K562 (cell line): ENCODE measurements at regions not wholly inside any gene's neighbourhood (a gene's known extent, or its start where the extent isn't known, plus 50 kb on each side); places are given as distances from the start of the nearest gene placed in this dataset.
"Not testable (repeated sequence)": the region's sequence is repeated elsewhere in the genome, so short reads cannot be mapped to it uniquely, and the experiment has no call there.

ENCODE experiments used
- ATAC-seq: fragments of 200-7000 bp; cut with Tn5 transposase; 3 replicates; pipeline ENCODE4 v1.9.1; 2020; ENCODE audit warnings: moderate library complexity
- BruUV-seq: library from RNA; stranded (reverse); fragments of 400-500 nt; replicated peaks from 2 replicates; lab custom pipeline; 2021; lab: Mats Ljungman, UMichigan
- CTCF ChIA-PET: fragments of 300-600 bp; formaldehyde crosslinking; extraction: SDS; loops from one replicate; lab custom pipeline; 2021; ENCODE audit warnings: low intra/inter-chr PET ratio; lab: Yijun Ruan, JAX
- POLR2A ChIA-PET: fragments of 300-600, 350-650 bp; sonication (Branson Sonifier 250); formaldehyde crosslinking; extraction: SDS; loops from one replicate; lab custom pipeline; 2021; ENCODE audit warnings: antibody characterized with exemption, inconsistent platforms; lab: Yijun Ruan, JAX
- DNase-seq, 4 experiments: peaks; one replicate each; pipeline versions ENCODE4 v3.0.0 to v3.0.0-alpha.2; 2011 to 2018; ENCODE audit warnings: low spot score in 3 of 4, mixed read lengths in 3 of 4; ENCODE audit errors: extremely low read depth in 1 of 4
- FAIRE-seq: peaks from 2 replicates; lab custom pipeline; 2011; peaks lifted over from hg19 to GRCh38; lab: Jason Lieb, UNC
- H2AFZ ChIP-seq: 2 replicates; pipeline ENCODE4 v1.6.0; 2011; ENCODE audit warnings: low read depth, low read length, control low read depth, inconsistent platforms
- H3K27ac ChIP-seq: fragments of 200-600 bp; 3 replicates; pipeline ENCODE4 v1.8.0; 2011; ENCODE audit warnings: low read depth, mild to moderate bottlenecking, control low read depth, inconsistent platforms, low read length, moderate library complexity, mixed read lengths; ENCODE audit errors: extremely low read depth
- H3K27me3 ChIP-seq, 2 experiments: fragments of 300-600 bp in 1 of 2; 2 replicates in 1 of 2; 3 replicates in 1 of 2; pipeline versions ENCODE4 v1.6.0 to v1.8.0; 2011; ENCODE audit warnings: inconsistent platforms in 2 of 2, low read length in 2 of 2, mild to moderate bottlenecking in 1 of 2, mixed read lengths in 1 of 2, moderate library complexity in 1 of 2; ENCODE audit not compliant: control insufficient read depth in 2 of 2, insufficient read depth in 2 of 2
- H3K36me3 ChIP-seq: fragments of 300-600 bp; 3 replicates; pipeline ENCODE4 v1.8.0; 2011; ENCODE audit warnings: mild to moderate bottlenecking, low read length, inconsistent platforms; ENCODE audit not compliant: control insufficient read depth, insufficient read depth
- H3K4me1 ChIP-seq, 2 experiments: fragments of 200-600 bp in 1 of 2; replicated peaks in 1 of 2; 2 replicates in 1 of 2; 3 replicates in 1 of 2; pipeline versions ENCODE4 v1.5.1 to v1.8.0; 2011; ENCODE audit warnings: inconsistent platforms in 2 of 2, low read length in 2 of 2, mild to moderate bottlenecking in 1 of 2, mixed read lengths in 1 of 2, moderate library complexity in 1 of 2; ENCODE audit not compliant: control insufficient read depth in 2 of 2, insufficient read depth in 2 of 2
- H3K4me2 ChIP-seq: 2 replicates; pipeline ENCODE4 v1.6.1; 2011; ENCODE audit warnings: low read length, control low read depth, inconsistent platforms, mixed read lengths; ENCODE audit not compliant: insufficient read depth
- H3K4me3 ChIP-seq: fragments of 200-600 bp; sonication (generic), shearing (Covaris generic); 2 replicates; pipeline ENCODE4 v1.5.1; 2016; ENCODE audit warnings: control low read depth, inconsistent platforms
- H3K79me2 ChIP-seq: fragments of 200-600 bp; 3 replicates; pipeline ENCODE4 v1.8.0; 2011; ENCODE audit warnings: low read length, inconsistent platforms; ENCODE audit not compliant: control insufficient read depth, insufficient read depth
- H3K9ac ChIP-seq, 2 experiments: 2 replicates each; pipeline versions ENCODE4 v1.6.0 to v1.6.1; 2011; ENCODE audit warnings: low read depth in 2 of 2, low read length in 2 of 2, control low read depth in 1 of 2, inconsistent platforms in 1 of 2, mild to moderate bottlenecking in 1 of 2, mixed read lengths in 1 of 2; ENCODE audit not compliant: insufficient read depth in 1 of 2
- H3K9me1 ChIP-seq: one replicate; pipeline ENCODE4 v1.6.0; 2011; ENCODE audit warnings: inconsistent platforms, mild to moderate bottlenecking, low read length, moderate library complexity; ENCODE audit not compliant: control insufficient read depth, insufficient read depth
- H3K9me3 ChIP-seq: replicated peaks from 2 replicates; pipeline ENCODE4 v1.5.1; 2011; ENCODE audit warnings: low read depth, low read length, inconsistent platforms; ENCODE audit not compliant: control insufficient read depth, insufficient read depth
- H4K20me1 ChIP-seq: replicated peaks from 2 replicates; pipeline ENCODE4 v1.6.1; 2011; ENCODE audit warnings: low read length, inconsistent platforms, mixed read lengths; ENCODE audit not compliant: control insufficient read depth, insufficient read depth
- TRIM28 ChIP-seq: fragments of 450-650 bp; IDR thresholded peaks from 2 replicates; pipeline ENCODE4 v1.6.1; 2017
- ZNF146 ChIP-seq: IDR thresholded peaks from one replicate; pipeline ENCODE4 v1.6.1; 2018; ENCODE audit warnings: missing compliant biosample characterization; ENCODE audit not compliant: unreplicated experiment
- WGBS: fragments of 100-300 bp; shearing (Covaris generic); methylation state at CpG from one replicate; pipeline ENCODE4 v1.1.6; 2016; ENCODE audit warnings: low coverage, mixed read lengths; ENCODE audit not compliant: insufficient coverage; ENCODE audit errors: missing lambda C conversion rate; 5-methylcytosine and 5-hydroxymethylcytosine counted together
- in situ Hi-C: fragments of 300-500 bp; cut with MboI; formaldehyde crosslinking; loops from 4 replicates; pipeline ENCODE4 v1.15.0; 2018; ENCODE audit warnings: inconsistent platforms, mixed read lengths
- intact Hi-C: fragments of 100-400 bp; cut with micrococcal nuclease; formaldehyde crosslinking; loops from 2 replicates; pipeline ENCODE4 v1.14.2; 2022

GRCh38 chr5:68066277-68066955 is 149.1 kb upstream of the PIK3R1 start:
- no peak overlapping the region for H2AFZ ChIP-seq
- no peaks in the 10 kb centered on the region for H3K79me2 ChIP-seq
- H4K20me1 ChIP-seq: no peaks in the 10 kb centered on the region
- no peak overlapping the region for H3K4me3 ChIP-seq
- ChIA-PET POLR2A (no interaction called here), CTCF (no interaction called here)
- ATAC-seq: no peak
- BruUV-seq: no TSS peak
- no peaks in the 10 kb centered on the region for H3K27me3 ChIP-seq
- H3K36me3 ChIP-seq: no peaks in the 10 kb centered on the region
- no peak for FAIRE-seq
- TF ChIP-seq TRIM28: no peak
- no peak overlapping the region for H3K9ac ChIP-seq
- no peak overlapping the region for H3K4me2 ChIP-seq
- DNase-seq: no peak
- WGBS: 0% methylated on average over 3 of the region's 3 CpGs
- in situ Hi-C loops: no loop called here
- no peaks in the 10 kb centered on the region for H3K4me1 ChIP-seq
- no peaks in the 10 kb centered on the region for H3K9me1 ChIP-seq
- H3K9me3 ChIP-seq: no peaks in the 10 kb centered on the region
- intact Hi-C loops: no loop called here
- H3K27ac ChIP-seq: no peak overlapping the region

DNA sequence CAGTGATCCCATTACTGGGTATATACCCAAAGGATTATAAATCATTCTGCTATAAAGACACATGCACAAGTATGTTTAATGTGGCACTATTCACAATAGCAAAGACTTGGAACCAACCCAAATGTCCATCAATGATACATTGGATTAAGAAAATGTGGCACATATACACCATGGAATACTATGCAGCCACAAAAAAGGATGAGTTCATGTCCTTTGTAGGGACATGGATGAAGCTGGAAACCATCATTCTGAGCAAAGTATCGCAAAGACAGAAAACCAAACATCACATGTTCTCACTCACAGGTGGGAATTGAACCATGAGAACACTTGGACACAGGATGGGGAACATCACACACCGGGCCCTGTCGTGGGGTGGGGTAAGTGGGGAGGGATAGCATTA is 150.2 kb upstream of the PIK3R1 start:
- CTCF ChIA-PET, H3K4me3 ChIP-seq, FAIRE-seq, ATAC-seq, H3K9ac ChIP-seq, H4K20me1 ChIP-seq, POLR2A ChIA-PET, H3K9me3 ChIP-seq, H3K27me3 ChIP-seq, BruUV-seq, H3K4me1 ChIP-seq, in situ Hi-C loops, H3K4me2 ChIP-seq: not testable (repeated sequence)
- peak; percentile 50 for TF ChIP-seq ZNF146
- TF ChIP-seq, all 486 proteins: peak for 1; not testable (repeated sequence) for 485
- H3K27ac ChIP-seq, DNase-seq, intact Hi-C loops, H3K79me2 ChIP-seq, H2AFZ ChIP-seq, H3K9me1 ChIP-seq, H3K36me3 ChIP-seq: not testable (repeated sequence)
- WGBS: 0% methylated on average over 3 of the region's 3 CpGs
